Cardiac muscle cell (in vitro differentiated cells and primary cell): ENCODE measurements at regions not wholly inside any gene's neighbourhood (a gene's known extent, or its start where the extent isn't known, plus 50 kb on each side); places are given as distances from the start of the nearest gene placed in this dataset.
"Not testable (repeated sequence)": the region's sequence is repeated elsewhere in the genome, so short reads cannot be mapped to it uniquely, and the experiment has no call there.

Experiments used
- DNase-seq, 2 donors: peaks; one replicate each; pipeline versions ENCODE4 v3.0.0 to v3.0.0-alpha.2; 2010 to 2017; ENCODE audit warnings: low read depth in 1 of 2, low spot score in 1 of 2
- H3K27ac ChIP-seq: fragments of 200-600 bp; sonication (generic); 2 replicates; pipeline ENCODE4 v1.5.1; 2016
- H3K27me3 ChIP-seq: fragments of 200-600 bp; sonication (generic); 2 replicates; pipeline ENCODE4 v1.6.0; 2016; ENCODE audit warnings: control low read depth
- H3K36me3 ChIP-seq: fragments of 200-600 bp; sonication (generic); 2 replicates; pipeline ENCODE4 v1.5.1; 2016; ENCODE audit warnings: control low read depth
- H3K4me1 ChIP-seq: fragments of 200-600 bp; sonication (generic); 2 replicates; pipeline ENCODE4 v1.8.1; 2017; ENCODE audit warnings: low read depth, mild to moderate bottlenecking, mixed run types
- H3K4me3 ChIP-seq: fragments of 200-600 bp; sonication (generic); 2 replicates; pipeline ENCODE4 v1.5.1; 2016; ENCODE audit warnings: mild to moderate bottlenecking
- H3K9me3 ChIP-seq: fragments of 200-600 bp; sonication (generic); 2 replicates; pipeline ENCODE4 v1.5.1; 2017; ENCODE audit warnings: low read depth, mild to moderate bottlenecking, control low read depth
- TF ChIP-seq, protein P1 (sequence below): IDR thresholded peaks from 2 replicates; pipeline ENCODE4 v1.5.1; 2012; ENCODE audit warnings: low read depth, mild to moderate bottlenecking, low read length

DNA sequence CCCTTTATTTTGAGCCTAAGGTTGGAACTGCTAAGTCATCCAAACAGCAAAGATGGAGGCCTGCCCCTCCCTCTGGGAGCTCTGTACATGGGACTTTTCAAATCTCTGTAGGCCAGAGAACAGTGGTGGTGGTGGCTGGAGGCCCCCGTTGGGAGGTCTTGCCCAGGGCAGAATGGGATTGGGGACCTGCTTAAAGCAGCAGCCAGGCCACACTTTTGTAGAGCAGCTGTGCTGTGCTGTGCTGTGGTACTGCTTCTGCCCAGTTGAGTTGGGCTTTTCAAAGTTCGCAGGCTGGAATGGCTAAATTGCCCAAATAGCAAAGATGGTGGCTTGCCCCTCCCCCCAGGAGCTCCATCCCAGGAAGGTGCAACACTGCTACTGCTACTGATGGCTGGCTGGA is 147.5 kb upstream of the TACR3 start:
- H3K27me3 ChIP-seq = no peaks in the 10 kb centered on the region
- H3K27ac ChIP-seq = no peak overlapping the region
- no peak for DNase-seq
- H3K4me1 ChIP-seq = no peaks in the 10 kb centered on the region
- no peak overlapping the region for H3K4me3 ChIP-seq
- H3K9me3 ChIP-seq = no peaks in the 10 kb centered on the region
- TF ChIP-seq, protein P1, sequence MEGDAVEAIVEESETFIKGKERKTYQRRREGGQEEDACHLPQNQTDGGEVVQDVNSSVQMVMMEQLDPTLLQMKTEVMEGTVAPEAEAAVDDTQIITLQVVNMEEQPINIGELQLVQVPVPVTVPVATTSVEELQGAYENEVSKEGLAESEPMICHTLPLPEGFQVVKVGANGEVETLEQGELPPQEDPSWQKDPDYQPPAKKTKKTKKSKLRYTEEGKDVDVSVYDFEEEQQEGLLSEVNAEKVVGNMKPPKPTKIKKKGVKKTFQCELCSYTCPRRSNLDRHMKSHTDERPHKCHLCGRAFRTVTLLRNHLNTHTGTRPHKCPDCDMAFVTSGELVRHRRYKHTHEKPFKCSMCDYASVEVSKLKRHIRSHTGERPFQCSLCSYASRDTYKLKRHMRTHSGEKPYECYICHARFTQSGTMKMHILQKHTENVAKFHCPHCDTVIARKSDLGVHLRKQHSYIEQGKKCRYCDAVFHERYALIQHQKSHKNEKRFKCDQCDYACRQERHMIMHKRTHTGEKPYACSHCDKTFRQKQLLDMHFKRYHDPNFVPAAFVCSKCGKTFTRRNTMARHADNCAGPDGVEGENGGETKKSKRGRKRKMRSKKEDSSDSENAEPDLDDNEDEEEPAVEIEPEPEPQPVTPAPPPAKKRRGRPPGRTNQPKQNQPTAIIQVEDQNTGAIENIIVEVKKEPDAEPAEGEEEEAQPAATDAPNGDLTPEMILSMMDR = no peak
- no peaks in the 10 kb centered on the region for H3K36me3 ChIP-seq

GRCh38 chr4:103853627-103854026 is 133.8 kb upstream of the TACR3 start:
- no peaks in the 10 kb centered on the region for H3K4me1 ChIP-seq
- H3K36me3 ChIP-seq = no peaks in the 10 kb centered on the region
- H3K27ac ChIP-seq = no peak overlapping the region
- H3K9me3 ChIP-seq = no peaks in the 10 kb centered on the region
- no peak for DNase-seq
- no peak overlapping the region for H3K4me3 ChIP-seq
- no peaks in the 10 kb centered on the region for H3K27me3 ChIP-seq
- TF ChIP-seq, protein P1 = no peak

DNA sequence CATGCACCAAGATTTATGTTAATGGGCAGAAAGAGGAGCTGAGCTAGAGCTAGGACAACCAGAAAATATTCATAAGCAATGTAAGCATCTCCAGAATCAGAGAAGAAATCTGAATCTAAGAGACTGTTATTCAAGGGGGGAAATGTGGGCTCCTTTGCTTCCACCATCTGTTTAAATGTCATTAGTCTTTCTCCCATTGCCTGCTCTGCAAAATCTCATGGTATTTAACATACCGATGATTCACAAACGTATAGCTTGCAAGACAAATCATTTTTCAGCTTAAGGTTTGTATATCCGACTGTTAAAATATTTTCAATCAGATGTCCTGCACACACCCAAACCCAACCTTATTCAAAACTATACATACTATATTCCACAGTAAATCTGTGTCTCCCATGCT is 133.4 kb upstream of the TACR3 start:
- Histone ChIP-seq H3K27me3 (no peaks in the 10 kb centered on the region), H3K36me3 (no peaks in the 10 kb centered on the region), H3K4me1 (no peaks in the 10 kb centered on the region), H3K9me3 (no peaks in the 10 kb centered on the region), H3K27ac (no peak overlapping the region), H3K4me3 (no peak overlapping the region)
- no peak for DNase-seq
- TF ChIP-seq, protein P1 = no peak

DNA sequence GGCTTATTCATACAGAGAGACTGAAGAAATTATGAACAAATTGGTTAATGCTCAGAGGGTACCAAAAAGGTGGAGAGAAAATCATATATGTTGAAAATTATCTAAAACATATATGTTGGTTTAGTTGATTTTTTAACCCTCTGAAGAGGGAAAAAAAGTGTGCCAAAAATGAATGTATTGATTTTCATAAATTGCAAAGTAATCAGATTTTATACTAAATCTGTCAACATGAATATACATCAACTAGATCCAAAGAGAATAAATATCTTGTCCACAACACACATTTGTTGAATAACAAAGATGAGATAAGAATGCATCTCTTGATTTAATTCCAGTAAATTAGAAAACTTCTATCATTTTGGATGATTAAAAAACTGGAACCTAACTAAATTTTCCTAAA is 125.3 kb upstream of the TACR3 start:
- Histone ChIP-seq H3K27me3 (no peaks in the 10 kb centered on the region), H3K36me3 (no peaks in the 10 kb centered on the region), H3K9me3 (no peaks in the 10 kb centered on the region), H3K4me1 (no peaks in the 10 kb centered on the region), H3K4me3 (no peak overlapping the region), H3K27ac (no peak overlapping the region)
- no peak for DNase-seq
- TF ChIP-seq, protein P1 = no peak

GRCh38 chr4:103842637-103843239 is 123.0 kb upstream of the TACR3 start:
- Histone ChIP-seq H3K4me1 (no peaks in the 10 kb centered on the region), H3K27me3 (no peaks in the 10 kb centered on the region), H3K36me3 (no peaks in the 10 kb centered on the region), H3K27ac (no peak overlapping the region), H3K9me3 (no peaks in the 10 kb centered on the region), H3K4me3 (no peak overlapping the region)
- TF ChIP-seq, protein P1 = no peak
- no peak for DNase-seq

DNA sequence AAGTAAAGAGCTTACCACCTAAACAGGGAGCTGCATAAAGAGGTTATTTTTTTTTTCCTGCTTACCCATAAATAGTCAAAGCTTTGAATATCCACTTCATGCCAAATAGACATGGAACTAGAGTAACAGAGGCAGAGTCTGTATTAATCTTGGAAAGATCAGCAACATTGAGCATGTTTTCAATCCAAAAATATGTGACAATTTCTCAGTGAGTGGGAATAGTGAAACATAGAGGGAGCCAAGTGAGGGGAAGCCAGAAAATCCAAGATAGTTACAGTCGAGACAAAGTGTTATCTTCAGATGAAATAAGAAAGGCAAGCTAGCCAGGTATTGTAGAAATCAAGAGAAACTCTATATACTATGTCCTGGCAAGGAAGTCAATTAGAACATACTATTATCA is 122.3 kb upstream of the TACR3 start:
- H3K4me3 ChIP-seq = no peak overlapping the region
- H3K9me3 ChIP-seq = no peaks in the 10 kb centered on the region
- H3K4me1 ChIP-seq = no peaks in the 10 kb centered on the region
- H3K27me3 ChIP-seq = no peaks in the 10 kb centered on the region
- H3K27ac ChIP-seq = no peak overlapping the region
- DNase-seq = no peak
- TF ChIP-seq, protein P1 = no peak
- H3K36me3 ChIP-seq = no peaks in the 10 kb centered on the region

DNA sequence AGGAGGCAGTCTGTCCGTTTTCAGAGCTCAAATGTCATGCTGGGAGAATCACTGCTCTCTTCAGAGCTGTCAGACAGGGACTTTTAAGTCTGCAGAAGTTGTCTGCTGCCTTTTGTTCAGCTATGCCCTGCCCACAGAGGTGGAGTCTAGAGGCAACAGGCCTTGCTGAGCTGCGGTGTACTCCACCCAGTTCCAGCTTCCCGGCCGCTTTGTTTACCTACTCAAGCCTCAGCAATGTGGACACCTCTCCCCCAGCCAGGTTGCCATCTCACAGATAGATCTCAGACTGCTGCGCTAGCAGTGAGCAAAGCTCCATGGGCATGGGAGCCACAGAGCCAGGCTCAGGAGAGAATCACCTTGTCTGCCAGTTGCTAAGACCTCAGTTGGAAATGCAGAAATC is 90.5 kb upstream of the TACR3 start:
- H3K36me3 ChIP-seq, H3K4me3 ChIP-seq, DNase-seq, H3K4me1 ChIP-seq, H3K9me3 ChIP-seq, H3K27ac ChIP-seq, H3K27me3 ChIP-seq: not testable (repeated sequence)
